ENCODE measurements at regions not wholly inside any gene's neighbourhood (a gene's known extent, or its start where the extent isn't known, plus 50 kb on each side); places are given as distances from the start of the nearest gene placed in this dataset.

DNA sequence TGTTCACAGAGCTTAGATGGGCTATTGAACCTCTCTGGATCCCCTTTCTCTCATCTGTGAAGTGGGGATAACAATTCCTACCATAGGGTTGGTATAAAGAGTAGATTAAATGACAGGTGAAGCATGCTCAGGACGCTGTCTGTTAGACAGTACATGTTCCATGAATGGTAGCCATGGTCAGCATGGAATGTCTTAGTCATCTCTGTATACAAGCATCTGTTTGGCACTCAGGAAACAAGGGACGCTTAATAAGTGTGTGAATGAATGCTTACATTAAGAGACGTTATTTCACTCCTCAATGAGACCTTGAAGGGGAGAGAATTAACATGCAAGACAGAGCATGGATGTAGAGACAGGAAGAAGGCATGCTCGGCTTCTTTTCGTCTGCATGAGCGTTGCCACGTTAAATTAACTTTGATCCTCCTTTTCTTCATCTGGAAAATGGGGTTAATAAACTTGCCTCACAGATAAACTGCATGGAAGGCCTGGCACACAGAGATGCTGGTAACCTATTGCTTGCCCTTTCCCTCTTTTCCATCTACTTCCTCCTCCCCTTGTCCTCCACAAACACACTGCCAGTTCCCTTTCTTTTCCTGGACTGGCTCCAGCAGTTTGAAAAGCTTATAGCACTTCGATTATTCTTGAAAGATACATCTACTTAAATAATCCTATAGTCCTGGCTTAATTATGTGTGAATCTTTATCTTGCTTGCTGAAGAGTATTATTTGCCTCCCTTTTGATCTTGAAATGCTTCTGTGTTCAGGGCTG, 267.2 kb upstream of the MTNR1B start:
- TF ChIP-seq, protein P1, sequence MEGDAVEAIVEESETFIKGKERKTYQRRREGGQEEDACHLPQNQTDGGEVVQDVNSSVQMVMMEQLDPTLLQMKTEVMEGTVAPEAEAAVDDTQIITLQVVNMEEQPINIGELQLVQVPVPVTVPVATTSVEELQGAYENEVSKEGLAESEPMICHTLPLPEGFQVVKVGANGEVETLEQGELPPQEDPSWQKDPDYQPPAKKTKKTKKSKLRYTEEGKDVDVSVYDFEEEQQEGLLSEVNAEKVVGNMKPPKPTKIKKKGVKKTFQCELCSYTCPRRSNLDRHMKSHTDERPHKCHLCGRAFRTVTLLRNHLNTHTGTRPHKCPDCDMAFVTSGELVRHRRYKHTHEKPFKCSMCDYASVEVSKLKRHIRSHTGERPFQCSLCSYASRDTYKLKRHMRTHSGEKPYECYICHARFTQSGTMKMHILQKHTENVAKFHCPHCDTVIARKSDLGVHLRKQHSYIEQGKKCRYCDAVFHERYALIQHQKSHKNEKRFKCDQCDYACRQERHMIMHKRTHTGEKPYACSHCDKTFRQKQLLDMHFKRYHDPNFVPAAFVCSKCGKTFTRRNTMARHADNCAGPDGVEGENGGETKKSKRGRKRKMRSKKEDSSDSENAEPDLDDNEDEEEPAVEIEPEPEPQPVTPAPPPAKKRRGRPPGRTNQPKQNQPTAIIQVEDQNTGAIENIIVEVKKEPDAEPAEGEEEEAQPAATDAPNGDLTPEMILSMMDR (IDR thresholded peaks at IDR 0.05): no peak
- TF ChIP-seq POLR2A (IDR thresholded peaks at IDR 0.05): no peak
- no peak for TF ChIP-seq EP300 (IDR thresholded peaks at IDR 0.05)

Data from stomach (tissue), 4 donors.